HepG2 (cell line): ENCODE measurements at regions not wholly inside any gene's neighbourhood (a gene's known extent, or its start where the extent isn't known, plus 50 kb on each side); places are given as distances from the start of the nearest gene placed in this dataset.

Experiments
- ATAC-seq: fragments of 200-7000 bp; cut with Tn5 transposase; 3 replicates; pipeline ENCODE4 v1.9.1; 2020; ENCODE audit warnings: mild to moderate bottlenecking, moderate library complexity
- BruUV-seq: library from RNA; stranded (reverse); fragments of 400-500 nt; replicated peaks from 2 replicates; lab custom pipeline; 2021; lab: Mats Ljungman, UMichigan
- CTCF ChIA-PET: fragments of 300-600 bp; formaldehyde crosslinking; extraction: SDS; loops from one replicate; lab custom pipeline; 2021; ENCODE audit warnings: low total read pairs, inconsistent platforms, low intra/inter-chr PET ratio; lab: Yijun Ruan, JAX
- POLR2A ChIA-PET: fragments of 350-600 bp; sonication (Branson Sonifier 250); formaldehyde crosslinking; loops from one replicate; lab custom pipeline; 2020; ENCODE audit warnings: antibody characterized with exemption, inconsistent platforms; lab: Yijun Ruan, JAX
- DNase-seq: peaks from one replicate; pipeline ENCODE4 v3.0.0-alpha.2; 2015; ENCODE audit warnings: low spot score
- FAIRE-seq: peaks from 3 replicates; lab custom pipeline; 2011; peaks lifted over from hg19 to GRCh38; lab: Jason Lieb, UNC
- H2AFZ ChIP-seq: one replicate; pipeline ENCODE4 v1.6.1; 2011; ENCODE audit warnings: low read length, inconsistent platforms
- H3K27ac ChIP-seq: fragments of 300-600 bp; 3 replicates; pipeline ENCODE4 v1.8.0; 2011; ENCODE audit warnings: mixed run types, mild to moderate bottlenecking, mixed read lengths, low read length, inconsistent platforms; ENCODE audit not compliant: insufficient read depth; ENCODE audit errors: extremely low read length
- H3K27me3 ChIP-seq, 2 experiments: fragments of 200-600 bp in 1 of 2; 2 replicates in 1 of 2; 3 replicates in 1 of 2; pipeline versions ENCODE4 v1.6.0 to v1.8.0; 2011; ENCODE audit warnings: low read length in 2 of 2, mild to moderate bottlenecking in 2 of 2, moderate library complexity in 2 of 2, inconsistent platforms in 1 of 2; ENCODE audit not compliant: insufficient read depth in 2 of 2, control insufficient read depth in 1 of 2
- H3K36me3 ChIP-seq, 2 experiments: fragments of 200-600 bp in 1 of 2; replicated peaks in 1 of 2; 2 replicates in 1 of 2; 3 replicates in 1 of 2; pipeline versions ENCODE4 v1.5.1 to v1.8.0; 2011; ENCODE audit warnings: low read length in 2 of 2, inconsistent platforms in 1 of 2; ENCODE audit not compliant: insufficient read depth in 2 of 2, control insufficient read depth in 1 of 2
- H3K4me1 ChIP-seq: 2 replicates; pipeline ENCODE4 v1.5.1; 2012; ENCODE audit warnings: low read length, inconsistent platforms; ENCODE audit not compliant: insufficient read depth
- H3K4me2 ChIP-seq: 2 replicates; pipeline ENCODE4 v1.6.0; 2011; ENCODE audit warnings: low read depth, low read length, inconsistent platforms
- H3K4me3 ChIP-seq, 3 experiments: fragments of 200-600 bp in 1 of 3; sonication (generic), shearing (Covaris generic) in 1 of 3; replicated peaks in 1 of 3; 2 replicates each; pipeline ENCODE4 v1.5.1; 2011 to 2016; ENCODE audit warnings: low read length in 3 of 3, inconsistent platforms in 2 of 3, low read depth in 2 of 3, mild to moderate bottlenecking in 2 of 3, control low read depth in 1 of 3, mixed read lengths in 1 of 3; ENCODE audit not compliant: insufficient read depth in 1 of 3
- H3K79me2 ChIP-seq: one replicate; pipeline ENCODE4 v1.6.1; 2011; ENCODE audit warnings: low read length, inconsistent platforms; ENCODE audit not compliant: insufficient read depth
- H3K9ac ChIP-seq: 2 replicates; pipeline ENCODE4 v1.6.0; 2011; ENCODE audit warnings: mild to moderate bottlenecking, low read depth, low read length, inconsistent platforms; ENCODE audit not compliant: insufficient read depth
- H3K9me3 ChIP-seq: 2 replicates; pipeline ENCODE4 v1.5.1; 2012; ENCODE audit warnings: mild to moderate bottlenecking, low read length
- H4K20me1 ChIP-seq: 2 replicates; pipeline ENCODE4 v1.6.0; 2011; ENCODE audit warnings: inconsistent platforms, mild to moderate bottlenecking, low read length, moderate library complexity; ENCODE audit not compliant: insufficient read depth
- ARNT ChIP-seq: fragments of 450-650 bp; IDR thresholded peaks from 2 replicates; pipeline ENCODE4 v1.6.1; 2017
- ELK4 ChIP-seq: sonication (generic); formaldehyde crosslinking; IDR thresholded peaks from 2 replicates; pipeline ENCODE4 v1.9.0; 2021; ENCODE audit warnings: missing genetic modification reagents, borderline replicate concordance
- GLI4 ChIP-seq: sonication (generic); formaldehyde crosslinking; IDR thresholded peaks from 2 replicates; pipeline ENCODE4 v1.5.1; 2020; ENCODE audit warnings: missing genetic modification reagents, mild to moderate bottlenecking, moderate library complexity, borderline replicate concordance
- NBN ChIP-seq: fragments of 450-650 bp; conservative IDR thresholded peaks from 2 replicates; pipeline ENCODE4 v1.6.1; 2017
- NFKBIZ ChIP-seq: IDR thresholded peaks from 2 replicates; pipeline ENCODE4 v1.6.1; 2018; ENCODE audit warnings: missing genetic modification reagents, missing compliant biosample characterization
- PAX8 ChIP-seq: sonication (generic); formaldehyde crosslinking; IDR thresholded peaks from 2 replicates; pipeline ENCODE4 v1.8.0; 2022; ENCODE audit warnings: mild to moderate bottlenecking, missing genetic modification reagents, borderline replicate concordance
- PHF8 ChIP-seq: sonication (generic); formaldehyde crosslinking; IDR thresholded peaks from 2 replicates; pipeline ENCODE4 v1.5.0; 2020; ENCODE audit warnings: missing genetic modification reagents
- SETDB1 ChIP-seq: sonication (generic); formaldehyde crosslinking; IDR thresholded peaks from 2 replicates; pipeline ENCODE4 v1.5.1; 2020; ENCODE audit warnings: missing genetic modification reagents, mild to moderate bottlenecking, borderline replicate concordance
- SRSF1 ChIP-seq: fragments of 200-400 bp; formaldehyde crosslinking; optimal IDR thresholded peaks from 2 replicates; pipeline ENCODE3; 2017; ENCODE audit warnings: mild to moderate bottlenecking, low read depth, low read length, moderate library complexity
- TEAD2 ChIP-seq: sonication (generic); formaldehyde crosslinking; IDR thresholded peaks from 2 replicates; pipeline ENCODE4 v1.9.0; 2021; ENCODE audit warnings: missing genetic modification reagents
- ZBTB3 ChIP-seq: sonication (generic); formaldehyde crosslinking; IDR thresholded peaks from 2 replicates; pipeline ENCODE4 v1.4.0; 2020; ENCODE audit warnings: low read depth, mild to moderate bottlenecking, moderate library complexity, missing genetic modification reagents, borderline replicate concordance
- ZNF12 ChIP-seq: sonication (generic); formaldehyde crosslinking; IDR thresholded peaks from 2 replicates; pipeline ENCODE4 v1.5.0; 2020; ENCODE audit warnings: missing genetic modification reagents
- ZNF839 ChIP-seq: sonication (generic); formaldehyde crosslinking; IDR thresholded peaks from 2 replicates; pipeline ENCODE4 v1.4.0; 2020; ENCODE audit warnings: missing genetic modification reagents, mild to moderate bottlenecking, borderline replicate concordance
- WGBS: methylation state at CpG from one replicate; pipeline ENCODE4 v1.1.6; 2017; ENCODE audit warnings: low lambda C conversion rate; 5-methylcytosine and 5-hydroxymethylcytosine counted together
- in situ Hi-C: cut with HindIII; loops from 2 replicates; pipeline ENCODE4 v1.10.0; 2017; ENCODE audit warnings: low pct_unique_long_range_greater_than_20kb; ENCODE audit not compliant: extremely low pct_ligation_motif_present
- intact Hi-C: fragments of 100-400 bp; cut with micrococcal nuclease; formaldehyde crosslinking; loops from one replicate; pipeline ENCODE4 v1.10.0; 2022; ENCODE audit not compliant: unreplicated experiment
- TF ChIP-seq, protein P1 (sequence below): sonication (generic); formaldehyde crosslinking; IDR thresholded peaks from 2 replicates; pipeline ENCODE4 v1.4.0; 2020; ENCODE audit warnings: low read depth, mild to moderate bottlenecking, missing genetic modification reagents
- TF ChIP-seq, protein P2 (sequence below): sonication (generic); formaldehyde crosslinking; IDR thresholded peaks from 2 replicates; pipeline ENCODE4 v1.4.0; 2020; ENCODE audit warnings: mild to moderate bottlenecking, missing genetic modification reagents
- TF ChIP-seq, protein P3 (sequence below): fragments of 450-650 bp; IDR thresholded peaks from 2 replicates; pipeline ENCODE4 v1.6.1; 2016

DNA sequence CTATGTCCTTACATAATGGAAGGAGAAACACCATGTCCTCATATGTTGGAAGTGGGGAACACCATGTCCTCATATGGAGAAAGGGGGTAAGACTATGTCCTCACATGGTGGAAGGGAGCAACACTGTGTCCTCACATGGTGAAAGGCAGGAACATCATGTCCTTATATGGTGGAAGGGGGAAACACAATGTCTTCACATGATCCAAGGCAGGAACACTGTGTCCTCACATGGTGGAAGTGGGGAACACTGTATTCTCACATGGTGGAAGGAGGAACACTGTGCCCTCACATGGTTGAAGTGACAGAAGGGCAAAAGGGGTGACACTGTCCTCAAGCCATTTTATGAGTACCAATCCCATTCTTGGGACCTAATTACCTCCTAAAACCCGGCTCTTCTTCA is 146.3 kb upstream of the ETV3 start:
- CTCF ChIA-PET, result no interaction called here
- H3K9me3 ChIP-seq, result no peaks in the 10 kb centered on the region
- FAIRE-seq, result no peak

GRCh38 chr1:157279802-157280140 is 141.6 kb upstream of the ETV3 start:
- no TSS peak for BruUV-seq
- ATAC-seq, result no peak
- 15% methylated on average over 3 of the region's 3 CpGs for WGBS
- Histone ChIP-seq H3K4me3 (no peak overlapping the region), H3K4me1 (peaks cover 10% of the 10 kb centered on the region), H3K9me3 (no peaks in the 10 kb centered on the region), H3K36me3 (no peaks in the 10 kb centered on the region), H3K27me3 (peaks cover 0 to 20% of the 10 kb centered on the region in 2 experiments; a peak in 2 of 5 replicates), H3K79me2 (no peaks in the 10 kb centered on the region), H3K4me2 (no peak overlapping the region), H4K20me1 (no peaks in the 10 kb centered on the region), H3K9ac (no peak overlapping the region), H3K27ac (no peak overlapping the region), H2AFZ (no peak overlapping the region)
- intact Hi-C loops, result no loop called here
- no peak for DNase-seq
- FAIRE-seq, result no peak
- POLR2A ChIA-PET, result no interaction called here
- CTCF ChIA-PET, result no interaction called here
- in situ Hi-C loops, result no loop called here
- TF ChIP-seq PAX8 (no peak), TEAD2 (CRISPR knock-in tag) (no peak), ARNT (no peak), ZBTB3 (CRISPR knock-in tag) (no peak), ZNF839 (CRISPR knock-in tag) (no peak), PHF8 (CRISPR knock-in tag) (no peak), NFKBIZ (CRISPR knock-in tag) (no peak), ZNF12 (CRISPR knock-in tag) (no peak), SRSF1 (no peak), SETDB1 (no peak), ELK4 (CRISPR knock-in tag) (no peak), NBN (no peak)
- TF ChIP-seq, protein P1, sequence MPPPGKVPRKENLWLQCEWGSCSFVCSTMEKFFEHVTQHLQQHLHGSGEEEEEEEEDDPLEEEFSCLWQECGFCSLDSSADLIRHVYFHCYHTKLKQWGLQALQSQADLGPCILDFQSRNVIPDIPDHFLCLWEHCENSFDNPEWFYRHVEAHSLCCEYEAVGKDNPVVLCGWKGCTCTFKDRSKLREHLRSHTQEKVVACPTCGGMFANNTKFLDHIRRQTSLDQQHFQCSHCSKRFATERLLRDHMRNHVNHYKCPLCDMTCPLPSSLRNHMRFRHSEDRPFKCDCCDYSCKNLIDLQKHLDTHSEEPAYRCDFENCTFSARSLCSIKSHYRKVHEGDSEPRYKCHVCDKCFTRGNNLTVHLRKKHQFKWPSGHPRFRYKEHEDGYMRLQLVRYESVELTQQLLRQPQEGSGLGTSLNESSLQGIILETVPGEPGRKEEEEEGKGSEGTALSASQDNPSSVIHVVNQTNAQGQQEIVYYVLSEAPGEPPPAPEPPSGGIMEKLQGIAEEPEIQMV (CRISPR knock-in tag), result no peak
- TF ChIP-seq, protein P2, sequence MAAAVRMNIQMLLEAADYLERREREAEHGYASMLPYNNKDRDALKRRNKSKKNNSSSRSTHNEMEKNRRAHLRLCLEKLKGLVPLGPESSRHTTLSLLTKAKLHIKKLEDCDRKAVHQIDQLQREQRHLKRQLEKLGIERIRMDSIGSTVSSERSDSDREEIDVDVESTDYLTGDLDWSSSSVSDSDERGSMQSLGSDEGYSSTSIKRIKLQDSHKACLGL, result no peak

More for the DNA sequence above, 146.3 kb upstream of the ETV3 start:
- TF ChIP-seq, protein P3, sequence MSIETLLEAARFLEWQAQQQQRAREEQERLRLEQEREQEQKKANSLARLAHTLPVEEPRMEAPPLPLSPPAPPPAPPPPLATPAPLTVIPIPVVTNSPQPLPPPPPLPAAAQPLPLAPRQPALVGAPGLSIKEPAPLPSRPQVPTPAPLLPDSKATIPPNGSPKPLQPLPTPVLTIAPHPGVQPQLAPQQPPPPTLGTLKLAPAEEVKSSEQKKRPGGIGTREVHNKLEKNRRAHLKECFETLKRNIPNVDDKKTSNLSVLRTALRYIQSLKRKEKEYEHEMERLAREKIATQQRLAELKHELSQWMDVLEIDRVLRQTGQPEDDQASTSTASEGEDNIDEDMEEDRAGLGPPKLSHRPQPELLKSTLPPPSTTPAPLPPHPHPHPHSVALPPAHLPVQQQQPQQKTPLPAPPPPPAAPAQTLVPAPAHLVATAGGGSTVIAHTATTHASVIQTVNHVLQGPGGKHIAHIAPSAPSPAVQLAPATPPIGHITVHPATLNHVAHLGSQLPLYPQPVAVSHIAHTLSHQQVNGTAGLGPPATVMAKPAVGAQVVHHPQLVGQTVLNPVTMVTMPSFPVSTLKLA, result peak; percentile 88
- no peak for TF ChIP-seq GLI4 (CRISPR knock-in tag)
- Histone ChIP-seq H3K36me3 (no peaks in the 10 kb centered on the region), H3K4me1 (peaks cover 3% of the 10 kb centered on the region), H3K27ac (no peak overlapping the region), H4K20me1 (no peaks in the 10 kb centered on the region), H3K4me2 (no peak overlapping the region), H3K27me3 (peaks cover 1 to 4% of the 10 kb centered on the region in 2 experiments; a peak in 2 of 5 replicates), H3K79me2 (no peaks in the 10 kb centered on the region), H2AFZ (no peak overlapping the region), H3K9ac (no peak overlapping the region), H3K4me3 (no peak overlapping the region)
- DNase-seq (no peak), ATAC-seq (no peak)
- POLR2A ChIA-PET, result no interaction called here
- 0% methylated on average over 1 of the region's 1 CpG for whole genome bisulfite sequencing
- in situ Hi-C loops, result no loop called here
- intact Hi-C loops, result no loop called here
- BruUV-seq, result no TSS peak
